Activated naive CD4-positive, alpha-beta T cell treated with anti-CD3 and anti-CD28 coated beads, Interleukin-2, amount 10 ng/mL, durations not matched to agents 7 days and 5 days (primary cell): ENCODE measurements at regions not wholly inside any gene's neighbourhood (a gene's known extent, or its start where the extent isn't known, plus 50 kb on each side); places are given as distances from the start of the nearest gene placed in this dataset.
"Not testable (repeated sequence)": the region's sequence is repeated elsewhere in the genome, so short reads cannot be mapped to it uniquely, and the experiment has no call there.

Source experiments
- CTCF ChIA-PET: fragments of 350-600 bp; sonication (Branson Sonifier 250); formaldehyde crosslinking; loops from one replicate; lab custom pipeline; 2021; ENCODE audit warnings: antibody characterized with exemption; lab: Charles Lee
- DNase-seq: peaks from one replicate; pipeline ENCODE4 v3.0.0-alpha.2; 2020
- H3K27ac Mint-ChIP-seq: one replicate; pipeline ENCODE4 v1.8.0; 2021; ENCODE audit warnings: mild to moderate bottlenecking, moderate library complexity, mixed read lengths
- H3K27me3 Mint-ChIP-seq: one replicate; pipeline ENCODE4 v1.8.0; 2021; ENCODE audit warnings: mild to moderate bottlenecking, mixed read lengths
- H3K36me3 Mint-ChIP-seq: one replicate; pipeline ENCODE4 v1.8.0; 2021; ENCODE audit warnings: mixed read lengths
- H3K4me1 Mint-ChIP-seq: one replicate; pipeline ENCODE4 v1.8.0; 2021; ENCODE audit warnings: mixed read lengths
- H3K4me3 Mint-ChIP-seq: one replicate; pipeline ENCODE4 v1.8.0; 2021; ENCODE audit warnings: mild to moderate bottlenecking, moderate library complexity, mixed read lengths
- H3K9me3 Mint-ChIP-seq: one replicate; pipeline ENCODE4 v1.8.0; 2021; ENCODE audit warnings: mixed read lengths

GRCh38 chr9:67166335-67166734 lies 174.0 kb upstream of the SPATA31A3 start:
- H3K27ac Mint-ChIP-seq, H3K27me3 Mint-ChIP-seq, H3K4me3 Mint-ChIP-seq, DNase-seq, H3K9me3 Mint-ChIP-seq, H3K36me3 Mint-ChIP-seq, CTCF ChIA-PET, H3K4me1 Mint-ChIP-seq: not testable (repeated sequence)

GRCh38 chr9:67162827-67163226 lies 170.5 kb upstream of the SPATA31A3 start:
- DNase-seq, result not testable (repeated sequence)

GRCh38 chr9:67155218-67155617 lies 162.9 kb upstream of the SPATA31A3 start:
- H3K4me3 Mint-ChIP-seq, H3K27ac Mint-ChIP-seq, CTCF ChIA-PET, H3K9me3 Mint-ChIP-seq, H3K27me3 Mint-ChIP-seq, H3K4me1 Mint-ChIP-seq, DNase-seq, H3K36me3 Mint-ChIP-seq: not testable (repeated sequence)

More at GRCh38 chr9:67162827-67163226, 170.5 kb upstream of the SPATA31A3 start:
- H3K36me3 Mint-ChIP-seq, H3K4me1 Mint-ChIP-seq, H3K27me3 Mint-ChIP-seq, H3K4me3 Mint-ChIP-seq, H3K27ac Mint-ChIP-seq, CTCF ChIA-PET, H3K9me3 Mint-ChIP-seq: not testable (repeated sequence)

- H3K27me3 Mint-ChIP-seq, CTCF ChIA-PET, H3K27ac Mint-ChIP-seq: not testable (repeated sequence)
Observed at GRCh38 chr9:67153501-67153900, 161.2 kb upstream of the SPATA31A3 start.

GRCh38 chr9:67142392-67143107 lies 150.2 kb upstream of the SPATA31A3 start:
- H3K27me3 Mint-ChIP-seq, DNase-seq, H3K27ac Mint-ChIP-seq, H3K36me3 Mint-ChIP-seq, H3K4me1 Mint-ChIP-seq, H3K4me3 Mint-ChIP-seq, H3K9me3 Mint-ChIP-seq, CTCF ChIA-PET: not testable (repeated sequence)

More at GRCh38 chr9:67153501-67153900, 161.2 kb upstream of the SPATA31A3 start:
- DNase-seq, H3K9me3 Mint-ChIP-seq, H3K4me1 Mint-ChIP-seq, H3K4me3 Mint-ChIP-seq, H3K36me3 Mint-ChIP-seq: not testable (repeated sequence)

GRCh38 chr9:67136376-67136775 lies 144.0 kb upstream of the SPATA31A3 start:
- H3K27me3 Mint-ChIP-seq, H3K4me3 Mint-ChIP-seq, CTCF ChIA-PET, H3K4me1 Mint-ChIP-seq, H3K27ac Mint-ChIP-seq, H3K36me3 Mint-ChIP-seq, H3K9me3 Mint-ChIP-seq, DNase-seq: not testable (repeated sequence)

- H3K27ac Mint-ChIP-seq, H3K27me3 Mint-ChIP-seq, H3K36me3 Mint-ChIP-seq, H3K4me1 Mint-ChIP-seq, H3K4me3 Mint-ChIP-seq, CTCF ChIA-PET, H3K9me3 Mint-ChIP-seq, DNase-seq: not testable (repeated sequence)
Observed at GRCh38 chr9:67133124-67133523, 140.8 kb upstream of the SPATA31A3 start.

- H3K27ac Mint-ChIP-seq, H3K9me3 Mint-ChIP-seq, H3K27me3 Mint-ChIP-seq, DNase-seq, H3K4me1 Mint-ChIP-seq, CTCF ChIA-PET, H3K36me3 Mint-ChIP-seq, H3K4me3 Mint-ChIP-seq: not testable (repeated sequence)
Observed at GRCh38 chr9:67116761-67117160, 124.4 kb upstream of the SPATA31A3 start.

GRCh38 chr9:67112148-67112547 lies 119.8 kb upstream of the SPATA31A3 start:
- H3K4me3 Mint-ChIP-seq, H3K27ac Mint-ChIP-seq, H3K9me3 Mint-ChIP-seq, CTCF ChIA-PET, DNase-seq, H3K27me3 Mint-ChIP-seq, H3K4me1 Mint-ChIP-seq, H3K36me3 Mint-ChIP-seq: not testable (repeated sequence)

- CTCF ChIA-PET, H3K27ac Mint-ChIP-seq, H3K27me3 Mint-ChIP-seq, H3K36me3 Mint-ChIP-seq, H3K4me1 Mint-ChIP-seq, H3K9me3 Mint-ChIP-seq, H3K4me3 Mint-ChIP-seq, DNase-seq: not testable (repeated sequence)
Observed at GRCh38 chr9:67111733-67112132, 119.4 kb upstream of the SPATA31A3 start.

- H3K27ac Mint-ChIP-seq, DNase-seq, H3K27me3 Mint-ChIP-seq, H3K4me1 Mint-ChIP-seq, H3K4me3 Mint-ChIP-seq, H3K36me3 Mint-ChIP-seq, CTCF ChIA-PET, H3K9me3 Mint-ChIP-seq: not testable (repeated sequence)
Observed at GRCh38 chr9:67109859-67110258, 117.5 kb upstream of the SPATA31A3 start.

- H3K27me3 Mint-ChIP-seq, H3K27ac Mint-ChIP-seq, CTCF ChIA-PET, H3K36me3 Mint-ChIP-seq, H3K9me3 Mint-ChIP-seq, H3K4me3 Mint-ChIP-seq, DNase-seq, H3K4me1 Mint-ChIP-seq: not testable (repeated sequence)
Observed at GRCh38 chr9:67106659-67107058, 114.3 kb upstream of the SPATA31A3 start.

- H3K4me3 Mint-ChIP-seq, H3K27ac Mint-ChIP-seq, CTCF ChIA-PET, H3K27me3 Mint-ChIP-seq, H3K9me3 Mint-ChIP-seq, H3K36me3 Mint-ChIP-seq, H3K4me1 Mint-ChIP-seq, DNase-seq: not testable (repeated sequence)
Observed at GRCh38 chr9:67102506-67103276, 110.3 kb upstream of the SPATA31A3 start.

- CTCF ChIA-PET, H3K4me1 Mint-ChIP-seq, H3K36me3 Mint-ChIP-seq, H3K4me3 Mint-ChIP-seq, H3K27me3 Mint-ChIP-seq, H3K27ac Mint-ChIP-seq, DNase-seq, H3K9me3 Mint-ChIP-seq: not testable (repeated sequence)
Observed at GRCh38 chr9:67091104-67091503, 98.8 kb upstream of the SPATA31A3 start.

GRCh38 chr9:67086862-67087261 lies 94.5 kb upstream of the SPATA31A3 start:
- H3K9me3 Mint-ChIP-seq, H3K36me3 Mint-ChIP-seq: not testable (repeated sequence)

More at GRCh38 chr9:67086862-67087261, 94.5 kb upstream of the SPATA31A3 start:
- DNase-seq, H3K4me1 Mint-ChIP-seq, H3K4me3 Mint-ChIP-seq, H3K27me3 Mint-ChIP-seq, H3K27ac Mint-ChIP-seq, CTCF ChIA-PET: not testable (repeated sequence)
